ENCODE measurements at regions not wholly inside any gene's neighbourhood (a gene's known extent, or its start where the extent isn't known, plus 50 kb on each side); places are given as distances from the start of the nearest gene placed in this dataset.
A peak's percentile ranks its signal among the peaks of the same experiment; 100 is the strongest.

DNA sequence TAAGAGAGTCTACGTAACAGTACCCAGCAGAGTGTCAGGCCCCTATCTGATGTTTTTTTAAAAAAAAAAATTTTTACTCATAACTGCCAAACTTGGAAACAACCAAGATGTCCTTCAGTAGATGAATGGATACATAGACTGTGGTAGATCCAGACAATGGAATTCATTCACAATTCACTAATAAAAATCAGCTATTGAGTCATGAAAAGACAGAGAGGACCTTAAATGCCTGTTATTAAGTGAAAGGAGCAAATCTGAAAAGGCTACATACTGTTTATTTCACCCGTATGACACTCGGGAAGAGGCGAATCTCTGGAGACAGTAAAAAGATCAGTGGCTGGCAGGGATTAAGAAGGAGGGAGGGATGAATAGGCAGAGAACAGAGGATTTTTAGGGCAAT, 541.4 kb upstream of the TENM4 start:
- no peaks in the 10 kb centered on the region for H3K4me1 ChIP-seq (replicated peaks in 1 of 2)
- no peak overlapping the region for H3K4me3 ChIP-seq
- no peaks in the 10 kb centered on the region for H3K9me3 ChIP-seq (replicated peaks in 1 of 3)
- H3K36me3 ChIP-seq (replicated peaks in 1 of 2) = no peaks in the 10 kb centered on the region
- WGBS, 4 donors = 83 to 94% (median 87%) methylated on average over 4 of the region's 4 CpGs
- no peaks in the 10 kb centered on the region for H3K27me3 ChIP-seq
- DNase-seq = no peak
- TF ChIP-seq, protein P1, sequence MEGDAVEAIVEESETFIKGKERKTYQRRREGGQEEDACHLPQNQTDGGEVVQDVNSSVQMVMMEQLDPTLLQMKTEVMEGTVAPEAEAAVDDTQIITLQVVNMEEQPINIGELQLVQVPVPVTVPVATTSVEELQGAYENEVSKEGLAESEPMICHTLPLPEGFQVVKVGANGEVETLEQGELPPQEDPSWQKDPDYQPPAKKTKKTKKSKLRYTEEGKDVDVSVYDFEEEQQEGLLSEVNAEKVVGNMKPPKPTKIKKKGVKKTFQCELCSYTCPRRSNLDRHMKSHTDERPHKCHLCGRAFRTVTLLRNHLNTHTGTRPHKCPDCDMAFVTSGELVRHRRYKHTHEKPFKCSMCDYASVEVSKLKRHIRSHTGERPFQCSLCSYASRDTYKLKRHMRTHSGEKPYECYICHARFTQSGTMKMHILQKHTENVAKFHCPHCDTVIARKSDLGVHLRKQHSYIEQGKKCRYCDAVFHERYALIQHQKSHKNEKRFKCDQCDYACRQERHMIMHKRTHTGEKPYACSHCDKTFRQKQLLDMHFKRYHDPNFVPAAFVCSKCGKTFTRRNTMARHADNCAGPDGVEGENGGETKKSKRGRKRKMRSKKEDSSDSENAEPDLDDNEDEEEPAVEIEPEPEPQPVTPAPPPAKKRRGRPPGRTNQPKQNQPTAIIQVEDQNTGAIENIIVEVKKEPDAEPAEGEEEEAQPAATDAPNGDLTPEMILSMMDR (IDR thresholded peaks at IDR 0.05) = no peak
- TF ChIP-seq POLR2A (IDR thresholded peaks at IDR 0.05) = no peak
- no peak overlapping the region for H3K27ac ChIP-seq
- intact Hi-C loops (cut with DNase I) = no loop called here

DNA sequence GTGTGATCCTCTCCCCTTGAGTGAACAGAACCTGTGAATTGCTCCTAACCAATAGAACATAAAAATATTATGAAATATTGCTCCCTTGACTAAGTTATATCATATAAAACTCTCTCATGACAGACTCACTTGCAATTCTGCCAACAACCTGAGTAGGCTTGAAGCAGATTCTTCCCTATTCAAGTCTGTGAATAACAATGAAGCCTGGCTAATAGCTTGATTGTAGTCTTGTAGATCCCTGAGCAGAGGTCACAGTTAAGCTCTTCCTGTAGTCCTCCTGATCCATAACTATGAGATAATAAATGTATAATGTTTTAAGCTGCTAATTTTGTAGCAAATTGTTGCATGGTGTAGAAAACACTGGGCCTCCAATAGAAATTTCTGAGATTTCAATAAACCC, 540.1 kb upstream of the TENM4 start:
- intact Hi-C loops (cut with DNase I) = no loop called here

DNA sequence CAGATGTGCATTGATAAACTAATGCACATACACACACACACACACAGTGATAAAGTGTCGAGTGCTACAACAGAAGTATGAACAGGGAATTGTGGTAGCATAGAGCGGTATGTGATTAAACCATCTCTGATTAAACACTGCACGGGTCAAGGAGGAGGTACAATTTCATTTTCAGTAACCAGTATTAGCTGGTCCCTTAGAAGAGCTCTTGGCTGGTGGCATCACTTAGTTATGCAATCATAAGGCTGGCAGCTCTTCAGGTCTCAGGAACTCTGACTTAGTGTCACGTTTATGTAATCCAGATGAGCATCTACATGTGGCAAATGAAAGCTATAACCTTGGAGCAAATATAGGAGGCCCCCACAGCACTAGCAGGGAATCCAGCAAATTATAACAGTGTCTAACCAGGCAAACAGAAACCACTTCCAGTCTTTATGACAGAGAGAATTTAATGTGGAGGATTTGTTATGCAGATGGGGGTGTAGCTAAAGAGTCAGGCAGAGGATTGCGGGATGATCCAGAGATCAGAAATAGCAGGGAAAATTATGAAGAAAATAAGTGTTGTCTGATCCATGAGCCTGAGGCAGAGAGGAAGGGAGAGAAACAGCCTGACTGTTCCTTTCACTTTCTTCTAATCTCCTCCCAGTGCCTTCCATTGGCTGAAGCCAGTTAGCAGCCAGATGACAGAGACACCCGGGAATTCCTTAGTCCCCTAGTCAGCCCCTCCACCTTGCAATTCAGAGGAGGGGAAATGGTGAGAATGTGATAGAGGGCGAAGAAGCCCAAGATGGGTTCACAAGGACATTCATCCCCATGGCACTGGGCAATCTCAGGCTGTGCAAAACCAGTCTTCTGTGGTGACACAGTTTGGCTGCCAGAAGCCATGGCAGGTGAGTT, 533.1 kb upstream of the TENM4 start:
- TF ChIP-seq, protein P1 (IDR thresholded peaks at IDR 0.05) = no peak
- no peak for TF ChIP-seq POLR2A (IDR thresholded peaks at IDR 0.05)
- intact Hi-C loops (cut with DNase I) = no loop called here
- DNase-seq = peak; percentile 22 to 67 (median 49)

More for the DNA sequence above, 540.1 kb upstream of the TENM4 start:
- DNase-seq = no peak
- Histone ChIP-seq H3K9me3 (replicated peaks in 1 of 3) (no peaks in the 10 kb centered on the region), H3K36me3 (replicated peaks in 1 of 2) (no peaks in the 10 kb centered on the region), H3K4me1 (replicated peaks in 1 of 2) (no peaks in the 10 kb centered on the region), H3K27me3 (no peaks in the 10 kb centered on the region), H3K4me3 (no peak overlapping the region), H3K27ac (no peak overlapping the region)
- TF ChIP-seq POLR2A (IDR thresholded peaks at IDR 0.05) = no peak
- TF ChIP-seq, protein P1 (IDR thresholded peaks at IDR 0.05) = no peak

DNA sequence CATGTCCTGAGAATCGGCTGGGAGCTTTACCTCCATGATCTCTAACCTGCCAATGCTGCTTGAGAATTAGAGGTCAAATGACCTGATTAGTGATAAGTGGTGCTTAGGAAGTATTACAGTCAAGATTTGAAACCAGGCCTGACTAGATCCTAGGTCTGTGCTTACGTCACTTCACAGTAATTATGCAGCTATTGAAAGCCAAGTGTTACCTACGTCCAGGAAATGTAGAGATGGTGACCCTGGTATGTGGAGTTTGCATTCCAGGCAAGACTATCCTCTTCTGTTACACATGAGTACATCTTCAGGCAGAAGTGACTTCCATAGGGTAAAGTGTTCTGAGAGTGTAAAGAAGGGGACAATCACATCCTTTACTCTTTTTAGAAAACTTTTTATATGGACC, 530.4 kb upstream of the TENM4 start:
- 78 to 87% (median 79%) methylated on average over 3 of the region's 3 CpGs for WGBS, 4 donors
- DNase-seq = no peak
- Histone ChIP-seq H3K4me1 (replicated peaks in 1 of 2) (no peaks in the 10 kb centered on the region), H3K27me3 (no peaks in the 10 kb centered on the region), H3K9me3 (replicated peaks in 1 of 3) (no peaks in the 10 kb centered on the region), H3K36me3 (replicated peaks in 1 of 2) (no peaks in the 10 kb centered on the region), H3K27ac (no peak overlapping the region), H3K4me3 (no peak overlapping the region)
- no peak for TF ChIP-seq POLR2A (IDR thresholded peaks at IDR 0.05)
- intact Hi-C loops (cut with DNase I) = no loop called here

More for the DNA sequence above, 533.1 kb upstream of the TENM4 start:
- peak overlapping the region in 2 of 4 donors; percentile 38 to 45 for H3K4me3 ChIP-seq
- H3K27me3 ChIP-seq = no peaks in the 10 kb centered on the region
- no peaks in the 10 kb centered on the region for H3K36me3 ChIP-seq (replicated peaks in 1 of 2)
- H3K4me1 ChIP-seq (replicated peaks in 1 of 2) = no peaks in the 10 kb centered on the region
- WGBS, 4 donors = 32 to 35% (median 33%) methylated on average over 7 of the region's 7 CpGs
- H3K27ac ChIP-seq = peak overlapping the region in 3 of 5 donors; percentile 49 to 79 (median 66)
- H3K9me3 ChIP-seq (replicated peaks in 1 of 3) = no peaks in the 10 kb centered on the region

DNA sequence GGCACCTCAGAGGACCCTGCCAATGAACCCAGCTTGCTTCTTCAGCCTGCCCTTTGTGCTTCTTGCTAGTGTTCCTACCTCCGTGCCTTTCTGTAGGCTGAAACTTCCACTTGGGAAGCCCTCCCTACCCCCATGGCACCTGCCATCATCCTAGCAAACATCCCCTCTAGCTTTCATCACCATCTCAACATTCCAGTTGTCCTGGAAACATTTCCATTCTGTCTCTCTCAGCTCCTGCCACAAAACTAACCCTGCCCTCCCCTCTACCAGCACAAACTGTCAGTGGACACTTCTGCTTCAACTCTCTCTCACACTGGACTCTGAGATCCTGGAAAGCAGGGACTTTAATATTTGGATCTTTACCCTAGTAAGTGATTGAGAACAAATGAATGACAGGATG, 525.8 kb upstream of the TENM4 start:
- Histone ChIP-seq H3K4me3 (no peak overlapping the region), H3K27ac (no peak overlapping the region), H3K36me3 (replicated peaks in 1 of 2) (no peaks in the 10 kb centered on the region), H3K4me1 (replicated peaks in 1 of 2) (no peaks in the 10 kb centered on the region), H3K27me3 (no peaks in the 10 kb centered on the region), H3K9me3 (replicated peaks in 1 of 3) (no peaks in the 10 kb centered on the region)
- intact Hi-C loops (cut with DNase I) = no loop called here
- 55 to 68% (median 65%) methylated on average over 1 of the region's 1 CpG for WGBS, 4 donors
- TF ChIP-seq, protein P1 (IDR thresholded peaks at IDR 0.05) = no peak
- TF ChIP-seq POLR2A (IDR thresholded peaks at IDR 0.05) = no peak
- DNase-seq = no peak

Measured in adrenal gland (tissue), 9 donors.